Osteoblast (primary cell): ENCODE measurements at regions not wholly inside any gene's neighbourhood (a gene's known extent, or its start where the extent isn't known, plus 50 kb on each side); places are given as distances from the start of the nearest gene placed in this dataset.

Source experiments
- DNase-seq: peaks from one replicate; pipeline ENCODE4 v3.0.0; 2011; ENCODE audit warnings: low spot score, mixed read lengths; ENCODE audit not compliant: insufficient read length; ENCODE audit errors: missing footprints
- H2AFZ ChIP-seq: 2 replicates; pipeline ENCODE4 v1.6.0; 2011; ENCODE audit warnings: mild to moderate bottlenecking, low read length
- H3K27ac ChIP-seq: 2 replicates; pipeline ENCODE4 v1.5.1; 2011; ENCODE audit warnings: mild to moderate bottlenecking, low read depth, low read length, moderate library complexity
- H3K27me3 ChIP-seq: 2 replicates; pipeline ENCODE4 v1.6.0; 2012; ENCODE audit warnings: mild to moderate bottlenecking, control low read depth, inconsistent platforms, low read length, moderate library complexity; ENCODE audit not compliant: insufficient read depth
- H3K36me3 ChIP-seq: 2 replicates; pipeline ENCODE4 v1.5.1; 2011; ENCODE audit warnings: mild to moderate bottlenecking, low read length, control low read depth, moderate library complexity; ENCODE audit not compliant: insufficient read depth
- H3K4me1 ChIP-seq: 2 replicates; pipeline ENCODE4 v1.5.1; 2011; ENCODE audit warnings: mild to moderate bottlenecking, low read length, control low read depth, moderate library complexity; ENCODE audit not compliant: insufficient read depth
- H3K4me2 ChIP-seq: 2 replicates; pipeline ENCODE4 v1.6.0; 2011; ENCODE audit warnings: mild to moderate bottlenecking, low read length; ENCODE audit not compliant: insufficient read depth
- H3K4me3 ChIP-seq: fragments of 200-600 bp; sonication (generic); 3 replicates; pipeline ENCODE4 v1.5.1; 2012; ENCODE audit warnings: mild to moderate bottlenecking, low read length, inconsistent platforms; ENCODE audit not compliant: insufficient read depth
- H3K79me2 ChIP-seq: 2 replicates; pipeline ENCODE4 v1.6.0; 2012; ENCODE audit warnings: mild to moderate bottlenecking, low read length, control low read depth, inconsistent platforms; ENCODE audit not compliant: insufficient read depth
- H3K9me3 ChIP-seq: 2 replicates; pipeline ENCODE4 v1.5.1; 2011; ENCODE audit warnings: low read depth, low read length, control low read depth
- H4K20me1 ChIP-seq: 2 replicates; pipeline ENCODE4 v1.6.0; 2012; ENCODE audit warnings: mild to moderate bottlenecking, low read length, control low read depth; ENCODE audit not compliant: insufficient read depth
- CTCF ChIP-seq: IDR thresholded peaks from 2 replicates; pipeline ENCODE4 v1.5.1; 2011; ENCODE audit warnings: mild to moderate bottlenecking, low read depth, low read length, moderate library complexity; ENCODE audit errors: extremely low read depth

GRCh38 chr2:20523799-20524187, 76.9 kb downstream of the RHOB start:
- no peak for DNase-seq
- Histone ChIP-seq H3K9me3 (no peaks in the 10 kb centered on the region), H3K79me2 (no peaks in the 10 kb centered on the region)

GRCh38 chr2:20524412-20525040, 77.7 kb downstream of the RHOB start:
- Histone ChIP-seq H3K79me2 (no peaks in the 10 kb centered on the region), H3K36me3 (no peaks in the 10 kb centered on the region), H2AFZ (peak overlapping the region; percentile 34), H3K4me1 (peaks cover 14% of the 10 kb centered on the region), H3K9me3 (no peaks in the 10 kb centered on the region), H3K27ac (peak overlapping the region; percentile 11), H3K27me3 (no peaks in the 10 kb centered on the region), H3K4me3 (no peak overlapping the region), H3K4me2 (peak overlapping the region; percentile 14), H4K20me1 (no peaks in the 10 kb centered on the region)
- DNase-seq, result peak; percentile 45
- no peak for TF ChIP-seq CTCF

More at GRCh38 chr2:20523799-20524187, 76.9 kb downstream of the RHOB start:
- Histone ChIP-seq H3K4me1 (peaks cover 14% of the 10 kb centered on the region), H3K36me3 (no peaks in the 10 kb centered on the region), H4K20me1 (no peaks in the 10 kb centered on the region), H3K27ac (no peak overlapping the region), H3K4me2 (no peak overlapping the region), H3K4me3 (no peak overlapping the region), H2AFZ (no peak overlapping the region), H3K27me3 (no peaks in the 10 kb centered on the region)
- no peak for TF ChIP-seq CTCF

- H3K27me3 ChIP-seq, result no peaks in the 10 kb centered on the region
- no peaks in the 10 kb centered on the region for H3K79me2 ChIP-seq
- H3K4me1 ChIP-seq, result peaks cover 14% of the 10 kb centered on the region
- H3K36me3 ChIP-seq, result no peaks in the 10 kb centered on the region
- H3K4me3 ChIP-seq, result no peak overlapping the region
- peak; percentile 24 for TF ChIP-seq CTCF
- H3K27ac ChIP-seq, result peak overlapping the region; percentile 11
- no peaks in the 10 kb centered on the region for H3K9me3 ChIP-seq
- peak; percentile 88 for DNase-seq
- H4K20me1 ChIP-seq, result no peaks in the 10 kb centered on the region
- peak overlapping the region; percentile 34 for H2AFZ ChIP-seq
- H3K4me2 ChIP-seq, result peak overlapping the region; percentile 14
Measured at GRCh38 chr2:20525041-20526035, 78.5 kb downstream of the RHOB start.

GRCh38 chr2:20526160-20526559, 79.3 kb downstream of the RHOB start:
- no peak overlapping the region for H3K27ac ChIP-seq
- no peak for DNase-seq

More at GRCh38 chr2:20526160-20526559, 79.3 kb downstream of the RHOB start:
- Histone ChIP-seq H3K4me3 (no peak overlapping the region), H3K4me1 (peaks cover 14% of the 10 kb centered on the region), H2AFZ (no peak overlapping the region), H4K20me1 (no peaks in the 10 kb centered on the region), H3K79me2 (no peaks in the 10 kb centered on the region), H3K36me3 (no peaks in the 10 kb centered on the region), H3K9me3 (no peaks in the 10 kb centered on the region), H3K27me3 (no peaks in the 10 kb centered on the region), H3K4me2 (no peak overlapping the region)
- TF ChIP-seq CTCF, result no peak
